Smooth muscle cell (in vitro differentiated cells): ENCODE measurements at regions not wholly inside any gene's neighbourhood (a gene's known extent, or its start where the extent isn't known, plus 50 kb on each side); places are given as distances from the start of the nearest gene placed in this dataset.
"Not testable (repeated sequence)": the region's sequence is repeated elsewhere in the genome, so short reads cannot be mapped to it uniquely, and the experiment has no call there.

ENCODE experiments used
- DNase-seq: peaks from one replicate; lab custom pipeline; 2025; ENCODE audit not compliant: unreplicated experiment; lab: John Stamatoyannopoulos, UW
- H2AFZ ChIP-seq: fragments of 200-600 bp; sonication (generic); 2 replicates; pipeline ENCODE4 v1.6.0; 2016; ENCODE audit warnings: antibody characterized with exemption, low read depth, mild to moderate bottlenecking
- H3F3A ChIP-seq: fragments of 200-600 bp; sonication (generic); 2 replicates; pipeline ENCODE4 v1.6.0; 2017; ENCODE audit warnings: antibody characterized with exemption, low read depth
- H3K27ac ChIP-seq: fragments of 200-600 bp; sonication (generic); 2 replicates; pipeline ENCODE4 v1.5.1; 2016; ENCODE audit warnings: low read depth, mild to moderate bottlenecking
- H3K27me3 ChIP-seq: fragments of 200-600 bp; sonication (generic); 2 replicates; pipeline ENCODE4 v1.6.1; 2016; ENCODE audit warnings: low read depth, mild to moderate bottlenecking
- H3K36me3 ChIP-seq: fragments of 200-600 bp; sonication (generic); 2 replicates; pipeline ENCODE4 v1.5.1; 2016; ENCODE audit warnings: low read depth
- H3K4me1 ChIP-seq: fragments of 200-600 bp; sonication (generic); 2 replicates; pipeline ENCODE4 v1.5.1; 2016; ENCODE audit warnings: low read depth
- H3K4me2 ChIP-seq: fragments of 200-600 bp; sonication (generic); 2 replicates; pipeline ENCODE4 v1.6.0; 2016; ENCODE audit warnings: mild to moderate bottlenecking
- H3K4me3 ChIP-seq: fragments of 200-600 bp; sonication (generic); 2 replicates; pipeline ENCODE4 v1.5.1; 2016; ENCODE audit warnings: mild to moderate bottlenecking
- H3K79me2 ChIP-seq: fragments of 200-600 bp; sonication (generic); 2 replicates; pipeline ENCODE4 v1.6.0; 2016; ENCODE audit warnings: low read depth, mild to moderate bottlenecking
- H3K9ac ChIP-seq: fragments of 200-600 bp; sonication (generic); 2 replicates; pipeline ENCODE4 v1.6.0; 2016; ENCODE audit warnings: low read depth
- H3K9me3 ChIP-seq: fragments of 200-600 bp; sonication (generic); replicated peaks from 2 replicates; pipeline ENCODE4 v1.5.1; 2016; ENCODE audit warnings: low read depth
- H4K20me1 ChIP-seq: fragments of 200-600 bp; sonication (generic); 2 replicates; pipeline ENCODE4 v1.6.0; 2016; ENCODE audit warnings: low read depth
- CTCF ChIP-seq: fragments of 200-600 bp; sonication (generic); IDR thresholded peaks from 2 replicates; pipeline ENCODE4 v1.5.1; 2017; ENCODE audit warnings: borderline replicate concordance, mild to moderate bottlenecking, antibody characterized with exemption; ENCODE audit not compliant: insufficient read depth, poor library complexity, severe bottlenecking
- WGBS: methylation state at CpG from one replicate; pipeline ENCODE4 v1.1.7; 2016; ENCODE audit warnings: low lambda C conversion rate; 5-methylcytosine and 5-hydroxymethylcytosine counted together

- no peak overlapping the region for H3K27ac ChIP-seq
- H3K4me3 ChIP-seq = no peak overlapping the region
- H3K79me2 ChIP-seq = no peaks in the 10 kb centered on the region
- H4K20me1 ChIP-seq = no peaks in the 10 kb centered on the region
- H2AFZ ChIP-seq = no peak overlapping the region
- no peaks in the 10 kb centered on the region for H3K9me3 ChIP-seq
- H3K4me2 ChIP-seq = no peak overlapping the region
- H3K27me3 ChIP-seq = no peaks in the 10 kb centered on the region
- no peaks in the 10 kb centered on the region for H3K4me1 ChIP-seq
- 89% methylated on average over 13 of the region's 14 CpGs for WGBS
- no peak for DNase-seq
- no peak overlapping the region for H3K9ac ChIP-seq
- TF ChIP-seq CTCF = no peak
- H3F3A ChIP-seq = no peaks in the 10 kb centered on the region
- no peaks in the 10 kb centered on the region for H3K36me3 ChIP-seq
Observed at GRCh38 chr2:101627285-101628029, 70.0 kb upstream of the MAP4K4 start.

- not testable (repeated sequence) for H2AFZ ChIP-seq, H3K4me2 ChIP-seq, H3K36me3 ChIP-seq, H3K9ac ChIP-seq, H3K27ac ChIP-seq, H3F3A ChIP-seq, DNase-seq, H3K4me3 ChIP-seq, H4K20me1 ChIP-seq, H3K4me1 ChIP-seq, H3K9me3 ChIP-seq, H3K79me2 ChIP-seq, H3K27me3 ChIP-seq
- WGBS = 92% methylated on average over 8 of the region's 8 CpGs
Observed at GRCh38 chr2:101625814-101626213, 71.7 kb upstream of the MAP4K4 start.

- 88% methylated on average over 7 of the region's 7 CpGs for WGBS
- Histone ChIP-seq H3K27ac (no peak overlapping the region), H2AFZ (no peak overlapping the region)
Observed at GRCh38 chr2:101625387-101625786, 72.1 kb upstream of the MAP4K4 start.

GRCh38 chr2:101624706-101625332 lies 72.7 kb upstream of the MAP4K4 start:
- Histone ChIP-seq H3K79me2 (no peaks in the 10 kb centered on the region), H4K20me1 (no peaks in the 10 kb centered on the region), H3K9me3 (no peaks in the 10 kb centered on the region), H3F3A (no peaks in the 10 kb centered on the region), H3K27me3 (no peaks in the 10 kb centered on the region), H3K4me2 (no peak overlapping the region), H3K4me3 (no peak overlapping the region), H3K36me3 (no peaks in the 10 kb centered on the region), H2AFZ (no peak overlapping the region), H3K4me1 (no peaks in the 10 kb centered on the region), H3K27ac (no peak overlapping the region), H3K9ac (no peak overlapping the region)
- WGBS = 87% methylated on average over 14 of the region's 14 CpGs
- TF ChIP-seq CTCF = no peak
- no peak for DNase-seq

More at GRCh38 chr2:101625387-101625786, 72.1 kb upstream of the MAP4K4 start:
- DNase-seq = no peak
- H3K9me3 ChIP-seq = no peaks in the 10 kb centered on the region
- H3K4me2 ChIP-seq = no peak overlapping the region
- no peak for TF ChIP-seq CTCF
- no peak overlapping the region for H3K9ac ChIP-seq
- H3F3A ChIP-seq = no peaks in the 10 kb centered on the region
- H3K79me2 ChIP-seq = no peaks in the 10 kb centered on the region
- no peaks in the 10 kb centered on the region for H4K20me1 ChIP-seq
- H3K27me3 ChIP-seq = no peaks in the 10 kb centered on the region
- no peaks in the 10 kb centered on the region for H3K36me3 ChIP-seq
- H3K4me1 ChIP-seq = no peaks in the 10 kb centered on the region
- H3K4me3 ChIP-seq = no peak overlapping the region
